CD4-positive, CD25-positive, alpha-beta regulatory T cell (primary cell): ENCODE measurements at regions not wholly inside any gene's neighbourhood (a gene's known extent, or its start where the extent isn't known, plus 50 kb on each side); places are given as distances from the start of the nearest gene placed in this dataset.
A peak's percentile ranks its signal among the peaks of the same experiment; 100 is the strongest.

Experiments
- ATAC-seq, 2 donors: fragments of 150-1000 bp; cut with Tn5 transposase; one replicate each; pipeline ENCODE4 v1.10.0; 2021; ENCODE audit warnings: low read depth in 2 of 2, moderate number of reproducible peaks in 2 of 2, moderate library complexity in 1 of 2
- DNase-seq, 3 donors: peaks; one replicate each; pipeline versions ENCODE4 v3.0.0 to v3.0.0-alpha.2; 2012 to 2022; ENCODE audit warnings: mixed read lengths in 1 of 3
- H3K27ac ChIP-seq: one replicate; pipeline ENCODE4 v1.7.0; 2013; ENCODE audit warnings: mild to moderate bottlenecking, low read length; ENCODE audit not compliant: insufficient read depth, poor library complexity, severe bottlenecking
- H3K27me3 ChIP-seq: one replicate; pipeline ENCODE4 v1.7.0; 2013; ENCODE audit warnings: low read length; ENCODE audit not compliant: control insufficient read depth, insufficient read depth
- H3K36me3 ChIP-seq: one replicate; pipeline ENCODE4 v1.7.0; 2013; ENCODE audit warnings: mild to moderate bottlenecking, low read length, moderate library complexity; ENCODE audit not compliant: control insufficient read depth, insufficient read depth
- H3K4me1 ChIP-seq: 2 replicates; pipeline ENCODE4 v1.7.0; 2013; ENCODE audit warnings: mild to moderate bottlenecking, low read length; ENCODE audit not compliant: insufficient read depth, control insufficient read depth, poor library complexity, severe bottlenecking
- H3K4me3 ChIP-seq: one replicate; pipeline ENCODE4 v1.7.0; 2013; ENCODE audit warnings: low read depth, mild to moderate bottlenecking, low read length, moderate library complexity
- H3K9me3 ChIP-seq, 2 experiments: 1 replicate in 1 of 2; 2 replicates in 1 of 2; pipeline ENCODE4 v1.7.0; 2013; ENCODE audit warnings: low read length in 2 of 2, mild to moderate bottlenecking in 1 of 2, moderate library complexity in 1 of 2; ENCODE audit not compliant: control insufficient read depth in 2 of 2
- H3K27ac Mint-ChIP-seq, 3 donors: one replicate each; pipeline ENCODE4 v1.8.0; 2020 to 2022; ENCODE audit warnings: mild to moderate bottlenecking in 3 of 3, mixed read lengths in 3 of 3, moderate library complexity in 2 of 3
- H3K27me3 Mint-ChIP-seq: one replicate; pipeline ENCODE4 v1.8.0; 2022; ENCODE audit warnings: mild to moderate bottlenecking, mixed read lengths
- H3K36me3 Mint-ChIP-seq: one replicate; pipeline ENCODE4 v1.8.0; 2020; ENCODE audit warnings: mixed read lengths
- H3K4me1 Mint-ChIP-seq, 4 donors: one replicate each; pipeline ENCODE4 v1.8.0; 2020 to 2022; ENCODE audit warnings: mixed read lengths in 4 of 4, mild to moderate bottlenecking in 1 of 4
- H3K4me3 Mint-ChIP-seq, 4 donors: one replicate each; pipeline ENCODE4 v1.8.0; 2020 to 2022; ENCODE audit warnings: mild to moderate bottlenecking in 4 of 4, mixed read lengths in 4 of 4, moderate library complexity in 3 of 4
- H3K9me3 Mint-ChIP-seq, 7 donors: one replicate each; pipeline ENCODE4 v1.8.0; 2020 to 2022; ENCODE audit warnings: mixed read lengths in 7 of 7, mild to moderate bottlenecking in 3 of 7, moderate library complexity in 2 of 7

DNA sequence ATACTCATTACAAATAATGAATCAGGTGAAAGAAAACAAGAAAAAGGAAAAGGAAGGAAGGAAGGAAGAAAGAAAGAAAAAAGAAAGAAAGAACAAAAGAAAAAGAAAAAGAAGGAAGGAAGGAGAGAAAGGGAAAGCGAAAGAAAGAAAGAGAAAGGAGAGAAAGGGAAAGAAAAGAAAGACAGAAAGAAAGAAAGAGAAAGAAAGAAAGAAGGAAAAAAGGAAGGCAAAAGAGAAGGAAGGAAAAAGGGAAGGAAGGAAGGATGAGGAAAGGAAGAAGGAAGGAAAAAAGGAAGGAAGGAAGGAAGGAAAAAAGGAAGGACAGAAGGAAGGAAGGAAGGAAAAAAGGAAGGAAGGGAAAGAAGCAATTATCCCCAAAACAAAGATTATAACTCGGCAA is 1460.4 kb upstream of the PIK3C3 start:
- Histone ChIP-seq H3K9me3 (no peaks in the 10 kb centered on the region), H3K4me3 (no peak overlapping the region), H3K36me3 (no peaks in the 10 kb centered on the region), H3K27ac (no peak overlapping the region), H3K4me1 (no peaks in the 10 kb centered on the region), H3K27me3 (no peaks in the 10 kb centered on the region)
- DNase-seq (no peak), ATAC-seq (no peak)
- Mint-ChIP-seq H3K36me3 (no peaks in the 10 kb centered on the region), H3K9me3 (peaks cover 0 to 26% (median 11%) of the 10 kb centered on the region in 7 donors), H3K4me3 (no peak overlapping the region), H3K27me3 (no peaks in the 10 kb centered on the region), H3K27ac (no peak overlapping the region), H3K4me1 (no peaks in the 10 kb centered on the region)

DNA sequence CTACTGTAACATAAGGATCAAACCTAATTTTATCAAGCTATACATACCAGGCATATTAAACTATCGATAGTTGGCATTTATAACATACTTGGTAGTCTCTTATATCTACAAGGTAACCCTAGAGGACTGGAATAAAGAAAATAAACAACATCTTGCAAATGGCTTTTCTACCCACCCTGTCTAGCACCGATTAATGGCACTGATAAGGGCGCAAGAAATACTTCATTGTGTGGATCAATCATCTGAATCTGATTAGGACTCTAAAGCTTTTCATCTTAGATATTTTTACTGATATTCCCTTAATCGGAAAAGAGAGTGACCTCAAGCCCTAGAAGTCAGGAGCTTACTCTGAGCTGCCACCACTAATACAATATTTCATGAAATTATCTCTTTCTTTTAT is 1461.7 kb upstream of the PIK3C3 start:
- Histone ChIP-seq H3K9me3 (no peaks in the 10 kb centered on the region), H3K27me3 (no peaks in the 10 kb centered on the region), H3K36me3 (no peaks in the 10 kb centered on the region), H3K4me3 (no peak overlapping the region), H3K4me1 (no peaks in the 10 kb centered on the region), H3K27ac (no peak overlapping the region)
- no peak overlapping the region for H3K27ac Mint-ChIP-seq
- DNase-seq: no peak
- H3K36me3 Mint-ChIP-seq: no peaks in the 10 kb centered on the region
- H3K4me3 Mint-ChIP-seq: no peak overlapping the region
- H3K27me3 Mint-ChIP-seq: no peaks in the 10 kb centered on the region
- H3K9me3 Mint-ChIP-seq: peaks cover 0 to 29% (median 12%) of the 10 kb centered on the region in 7 donors
- no peaks in the 10 kb centered on the region for H3K4me1 Mint-ChIP-seq
- ATAC-seq: no peak

DNA sequence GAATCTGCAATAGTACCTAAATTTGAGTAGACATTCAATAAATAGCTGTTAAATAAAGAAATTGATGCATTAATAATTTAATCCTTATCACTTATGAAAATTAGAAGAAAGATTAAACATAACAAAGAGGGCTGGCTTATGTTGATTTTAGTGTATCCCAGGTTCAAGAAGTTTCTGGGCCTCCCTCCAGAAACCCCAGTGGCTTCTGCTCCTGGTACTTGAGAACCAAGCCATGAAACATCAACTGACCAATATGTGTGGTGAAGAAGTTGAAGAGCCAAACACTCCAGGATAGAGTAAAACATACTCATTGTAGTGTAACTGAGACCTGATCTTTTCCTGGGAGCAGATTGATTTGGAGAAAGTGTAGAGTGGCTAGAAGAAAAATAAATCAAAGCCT is 1465.7 kb upstream of the PIK3C3 start:
- H3K27me3 Mint-ChIP-seq: no peaks in the 10 kb centered on the region
- no peaks in the 10 kb centered on the region for H3K36me3 Mint-ChIP-seq
- no peak overlapping the region for H3K4me3 Mint-ChIP-seq
- no peak overlapping the region for H3K27ac Mint-ChIP-seq
- Histone ChIP-seq H3K4me1 (no peaks in the 10 kb centered on the region), H3K27me3 (no peaks in the 10 kb centered on the region), H3K4me3 (no peak overlapping the region), H3K36me3 (no peaks in the 10 kb centered on the region), H3K9me3 (peaks cover 0 to 3% of the 10 kb centered on the region in 2 experiments), H3K27ac (no peak overlapping the region)
- H3K9me3 Mint-ChIP-seq: peaks cover 0 to 29% (median 8%) of the 10 kb centered on the region in 7 donors
- H3K4me1 Mint-ChIP-seq: no peaks in the 10 kb centered on the region
- DNase-seq: no peak
- no peak for ATAC-seq

DNA sequence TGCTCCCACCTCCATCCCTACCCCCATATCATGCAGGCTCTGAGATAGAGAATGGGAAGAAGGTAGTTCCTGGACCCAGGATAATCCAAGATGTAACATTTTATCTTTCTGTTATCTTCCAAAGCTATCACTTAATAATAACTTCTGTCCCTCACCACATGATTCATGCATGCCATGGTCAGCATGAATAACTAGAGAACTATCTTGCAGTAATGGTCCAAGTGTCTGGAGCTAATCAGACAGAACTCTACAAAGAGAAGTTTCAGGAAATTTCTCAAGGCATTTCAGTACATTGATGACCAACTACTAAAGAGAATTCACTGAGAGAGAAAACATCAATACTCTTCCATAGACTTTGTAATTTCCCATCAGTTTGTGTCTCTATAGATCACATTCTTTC is 1469.7 kb upstream of the PIK3C3 start:
- H3K9me3 ChIP-seq: peaks cover 0 to 5% of the 10 kb centered on the region in 2 experiments
- no peaks in the 10 kb centered on the region for H3K36me3 ChIP-seq
- Mint-ChIP-seq H3K9me3 (peaks cover 1 to 24% (median 6%) of the 10 kb centered on the region in 7 donors), H3K27me3 (no peaks in the 10 kb centered on the region), H3K4me3 (no peak overlapping the region), H3K4me1 (no peaks in the 10 kb centered on the region), H3K27ac (no peak overlapping the region), H3K36me3 (no peaks in the 10 kb centered on the region)
- DNase-seq (no peak), ATAC-seq (no peak)
- no peaks in the 10 kb centered on the region for H3K4me1 ChIP-seq
- H3K4me3 ChIP-seq: no peak overlapping the region
- no peaks in the 10 kb centered on the region for H3K27me3 ChIP-seq
- no peak overlapping the region for H3K27ac ChIP-seq

DNA sequence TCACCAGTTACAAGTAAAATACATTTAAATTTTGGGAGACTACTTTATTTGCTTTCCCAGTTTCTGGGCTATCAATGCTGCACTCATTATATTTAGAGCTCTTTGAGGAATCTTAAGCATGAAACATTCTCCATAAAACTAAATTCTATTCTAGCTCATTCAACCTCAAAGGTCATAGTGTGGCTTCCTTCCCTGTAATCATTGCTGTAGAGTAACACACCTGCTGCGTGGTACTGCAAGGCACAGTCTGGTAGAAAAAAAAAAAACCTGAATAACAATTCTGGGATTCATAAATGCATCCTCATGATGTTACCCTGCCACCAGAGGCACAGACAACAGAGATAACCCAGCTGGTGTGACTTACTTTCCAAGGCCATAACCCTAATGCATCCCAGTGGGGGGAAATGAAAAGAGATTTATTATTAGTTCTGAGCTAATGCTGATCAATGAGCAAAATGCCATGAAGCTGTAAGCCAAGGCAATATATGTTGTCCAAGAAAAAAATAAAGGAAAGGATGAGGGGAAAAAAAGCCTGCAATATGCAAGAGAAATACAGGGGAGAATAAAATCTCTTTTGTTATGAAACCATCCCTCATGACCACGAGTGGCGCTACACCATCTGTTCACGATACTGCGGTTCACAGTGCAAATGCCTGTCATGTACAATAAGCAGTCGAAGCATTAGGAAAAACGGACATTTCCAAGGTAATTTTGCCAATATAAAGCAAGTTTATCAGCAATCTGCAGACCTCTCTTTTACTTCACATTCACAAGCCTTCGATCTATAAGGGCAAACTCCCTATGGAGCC is 1481.6 kb upstream of the PIK3C3 start:
- Histone ChIP-seq H3K27ac (no peak overlapping the region), H3K27me3 (no peaks in the 10 kb centered on the region), H3K4me1 (no peaks in the 10 kb centered on the region), H3K9me3 (peaks cover 0 to 5% of the 10 kb centered on the region in 2 experiments), H3K4me3 (no peak overlapping the region), H3K36me3 (no peaks in the 10 kb centered on the region)
- H3K4me1 Mint-ChIP-seq: no peaks in the 10 kb centered on the region
- no peak for ATAC-seq
- no peaks in the 10 kb centered on the region for H3K27me3 Mint-ChIP-seq
- peak overlapping the region in 1 of 3 donors; percentile 30 for H3K27ac Mint-ChIP-seq
- no peak for DNase-seq
- H3K4me3 Mint-ChIP-seq: no peak overlapping the region
- peaks cover 0 to 21% (median 5%) of the 10 kb centered on the region in 7 donors for H3K9me3 Mint-ChIP-seq
- no peaks in the 10 kb centered on the region for H3K36me3 Mint-ChIP-seq

DNA sequence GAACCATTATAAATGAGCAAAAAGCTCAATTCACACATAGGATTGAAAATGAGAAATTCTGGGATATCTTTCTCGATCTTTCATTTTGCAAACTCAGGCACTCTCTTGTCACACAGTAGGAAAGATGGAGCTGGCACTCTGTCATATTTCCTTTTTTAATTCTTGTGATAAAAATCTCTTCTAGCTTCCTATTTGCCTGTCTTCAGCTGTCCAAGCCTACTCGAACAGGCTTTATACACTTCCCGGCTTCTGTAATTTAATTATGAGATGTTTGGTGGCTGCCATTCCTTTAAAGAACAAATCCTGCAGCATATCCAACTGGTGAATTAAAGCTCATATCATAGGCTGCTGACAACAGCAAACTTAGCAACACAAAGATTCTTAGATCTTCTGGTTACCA is 1484.3 kb upstream of the PIK3C3 start:
- Histone ChIP-seq H3K4me1 (no peaks in the 10 kb centered on the region), H3K36me3 (no peaks in the 10 kb centered on the region), H3K27ac (no peak overlapping the region), H3K27me3 (no peaks in the 10 kb centered on the region), H3K9me3 (peaks cover 2 to 5% of the 10 kb centered on the region in 2 experiments), H3K4me3 (no peak overlapping the region)
- no peak overlapping the region for H3K27ac Mint-ChIP-seq
- no peak overlapping the region for H3K4me3 Mint-ChIP-seq
- peaks cover 0 to 28% (median 11%) of the 10 kb centered on the region in 7 donors for H3K9me3 Mint-ChIP-seq
- DNase-seq (no peak), ATAC-seq (no peak)
- no peaks in the 10 kb centered on the region for H3K4me1 Mint-ChIP-seq
- no peaks in the 10 kb centered on the region for H3K27me3 Mint-ChIP-seq
- H3K36me3 Mint-ChIP-seq: no peaks in the 10 kb centered on the region

DNA sequence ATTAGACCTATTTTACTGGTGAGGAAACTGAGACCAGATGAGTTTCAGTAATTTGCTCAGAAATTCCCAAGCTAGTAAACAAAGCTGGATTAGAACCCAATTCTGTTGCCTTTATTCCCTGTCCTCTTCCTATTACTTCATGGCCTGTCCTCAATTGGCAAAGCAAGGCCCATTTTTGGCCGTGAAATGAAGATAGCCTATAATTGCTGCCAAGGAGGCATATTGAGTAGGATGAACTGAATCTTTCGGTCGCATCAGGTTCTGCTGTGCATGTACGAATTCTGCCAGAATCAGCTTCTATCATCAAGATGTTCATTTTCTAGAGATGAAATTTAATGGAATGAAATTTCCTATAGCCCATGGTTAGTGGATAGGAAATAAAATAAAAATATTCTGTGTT is 1485.2 kb upstream of the PIK3C3 start:
- H3K4me1 Mint-ChIP-seq: no peaks in the 10 kb centered on the region
- Histone ChIP-seq H3K4me3 (no peak overlapping the region), H3K27me3 (no peaks in the 10 kb centered on the region), H3K27ac (no peak overlapping the region), H3K9me3 (peaks cover 5% of the 10 kb centered on the region in 2 experiments), H3K36me3 (no peaks in the 10 kb centered on the region), H3K4me1 (no peaks in the 10 kb centered on the region)
- no peak overlapping the region for H3K27ac Mint-ChIP-seq
- ATAC-seq: no peak
- DNase-seq: no peak
- H3K36me3 Mint-ChIP-seq: no peaks in the 10 kb centered on the region
- H3K27me3 Mint-ChIP-seq: no peaks in the 10 kb centered on the region
- no peak overlapping the region for H3K4me3 Mint-ChIP-seq
- peaks cover 0 to 32% (median 11%) of the 10 kb centered on the region in 7 donors for H3K9me3 Mint-ChIP-seq

DNA sequence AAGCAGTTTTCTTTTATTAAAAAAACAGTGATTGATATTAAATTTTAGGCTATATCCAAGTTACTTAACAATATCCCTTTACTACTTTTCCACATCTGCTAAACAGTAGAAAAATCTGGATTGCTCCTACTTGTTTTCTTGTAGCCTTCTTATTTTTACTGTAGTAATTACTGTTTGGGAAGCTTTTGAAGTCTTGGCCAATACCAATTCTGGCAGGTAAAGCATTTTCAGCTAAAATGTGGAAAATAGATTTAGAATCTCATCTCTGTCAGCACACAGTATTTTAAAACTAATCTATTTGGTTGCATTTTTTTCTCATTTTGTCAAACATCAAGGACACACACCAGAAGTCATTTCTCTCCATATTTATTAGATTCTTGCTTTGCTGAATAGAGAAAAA is 1485.7 kb upstream of the PIK3C3 start:
- Histone ChIP-seq H3K4me3 (no peak overlapping the region), H3K9me3 (peaks cover 5% of the 10 kb centered on the region in 2 experiments), H3K27ac (no peak overlapping the region), H3K4me1 (no peaks in the 10 kb centered on the region), H3K27me3 (no peaks in the 10 kb centered on the region), H3K36me3 (no peaks in the 10 kb centered on the region)
- Mint-ChIP-seq H3K4me1 (no peaks in the 10 kb centered on the region), H3K4me3 (no peak overlapping the region), H3K36me3 (no peaks in the 10 kb centered on the region), H3K27me3 (no peaks in the 10 kb centered on the region), H3K27ac (no peak overlapping the region), H3K9me3 (peaks cover 0 to 32% (median 11%) of the 10 kb centered on the region in 7 donors)
- ATAC-seq: no peak
- DNase-seq: no peak
